HUDEP-2 (cell line): ENCODE measurements at regions not wholly inside any gene's neighbourhood (a gene's known extent, or its start where the extent isn't known, plus 50 kb on each side); places are given as distances from the start of the nearest gene placed in this dataset.
"Not testable (repeated sequence)": the region's sequence is repeated elsewhere in the genome, so short reads cannot be mapped to it uniquely, and the experiment has no call there.

Experiments used
- DNase-seq, 76 experiments: peaks; one replicate each; lab custom pipeline; 2025; ENCODE audit not compliant: unreplicated experiment in 76 of 76; lab: John Stamatoyannopoulos, UW

- peak in 70 of 76 experiments; percentile 25 to 95 (median 70) for DNase-seq
These were observed 211.6 kb upstream of the ZNF184 start for GRCh38 chr6:27684264-27685211.

GRCh38 chr6:27679964-27680694 is 207.2 kb upstream of the ZNF184 start:
- no peak for DNase-seq

GRCh38 chr6:27679308-27679963 is 206.5 kb upstream of the ZNF184 start:
- DNase-seq = peak in 6 of 76 experiments; percentile 7 to 51 (median 30)

GRCh38 chr6:27678469-27678868 is 205.6 kb upstream of the ZNF184 start:
- no peak for DNase-seq

GRCh38 chr6:27674882-27675281 is 202.0 kb upstream of the ZNF184 start:
- DNase-seq = no peak

GRCh38 chr6:27672113-27672799 is 199.4 kb upstream of the ZNF184 start:
- peak in 72 of 76 experiments; percentile 35 to 98 (median 81) for DNase-seq

- peak in 1 of 76 experiments; percentile 17 for DNase-seq
These were observed 196.9 kb upstream of the ZNF184 start for GRCh38 chr6:27669624-27670301.

GRCh38 chr6:27669295-27669623 is 196.4 kb upstream of the ZNF184 start:
- peak in 1 of 76 experiments; percentile 21 for DNase-seq

GRCh38 chr6:27668442-27669294 is 195.8 kb upstream of the ZNF184 start:
- peak in 74 of 76 experiments; percentile 49 to 95 (median 80) for DNase-seq

- peak in 14 of 76 experiments; percentile 10 to 57 (median 44) for DNase-seq
These were observed 194.9 kb upstream of the ZNF184 start for GRCh38 chr6:27667657-27668441.

GRCh38 chr6:27667016-27667656 is 194.2 kb upstream of the ZNF184 start:
- DNase-seq = no peak

GRCh38 chr6:27662769-27663168 is 189.9 kb upstream of the ZNF184 start:
- DNase-seq = no peak

- DNase-seq = not testable (repeated sequence)
These were observed 189.3 kb upstream of the ZNF184 start for GRCh38 chr6:27662212-27662611.

GRCh38 chr6:27653143-27653825 is 180.4 kb upstream of the ZNF184 start:
- not testable (repeated sequence) for DNase-seq

GRCh38 chr6:27651371-27651732 is 178.4 kb upstream of the ZNF184 start:
- DNase-seq = peak in 15 of 76 experiments; percentile 9 to 61 (median 38)

GRCh38 chr6:27650620-27651370 is 177.9 kb upstream of the ZNF184 start:
- DNase-seq = peak in 72 of 76 experiments; percentile 42 to 96 (median 78)
